Endothelial cell of umbilical vein (primary cell): ENCODE measurements at regions not wholly inside any gene's neighbourhood (a gene's known extent, or its start where the extent isn't known, plus 50 kb on each side); places are given as distances from the start of the nearest gene placed in this dataset.

Experiments
- BruUV-seq: library from RNA; stranded (reverse); fragments of 400-500 nt; replicated peaks from 2 replicates; lab custom pipeline; 2021; lab: Mats Ljungman, UMichigan
- CTCF ChIA-PET: fragments of 300-600, 350-600 bp; sonication (Branson Sonifier 250); formaldehyde crosslinking; loops from one replicate; lab custom pipeline; 2021; ENCODE audit warnings: antibody characterized with exemption, inconsistent platforms; lab: Charles Lee
- POLR2A ChIA-PET: fragments of 300-600, 350-600 bp; sonication (Branson Sonifier 250); formaldehyde crosslinking; loops from one replicate; lab custom pipeline; 2021; ENCODE audit warnings: antibody characterized with exemption, inconsistent platforms; lab: Charles Lee
- DNase-seq: peaks from one replicate; pipeline ENCODE4 v3.0.0-alpha.2; 2011; ENCODE audit warnings: low read depth, low spot score
- FAIRE-seq: peaks from 2 replicates; lab custom pipeline; 2011; peaks lifted over from hg19 to GRCh38; lab: Jason Lieb, UNC
- H2AFZ ChIP-seq: 2 replicates; pipeline ENCODE4 v1.6.0; 2012; ENCODE audit warnings: low read depth, low read length, control low read depth, inconsistent platforms
- H3K27ac ChIP-seq: 2 replicates; pipeline ENCODE4 v1.5.1; 2011; ENCODE audit warnings: low read depth, mild to moderate bottlenecking, control low read depth, low read length, moderate library complexity; ENCODE audit not compliant: insufficient read depth
- H3K27me3 ChIP-seq, 2 experiments: 2 replicates each; pipeline versions ENCODE4 v1.6.0 to v1.6.1; 2011; ENCODE audit warnings: low read length in 2 of 2, mixed read lengths in 1 of 2; ENCODE audit not compliant: control insufficient read depth in 2 of 2, insufficient read depth in 2 of 2
- H3K36me3 ChIP-seq, 2 experiments: 2 replicates in 1 of 2; 3 replicates in 1 of 2; pipeline ENCODE4 v1.5.1; 2011; ENCODE audit warnings: low read length in 2 of 2, mild to moderate bottlenecking in 1 of 2, moderate library complexity in 1 of 2; ENCODE audit not compliant: control insufficient read depth in 2 of 2, insufficient read depth in 2 of 2; ENCODE audit errors: extremely low read depth in 1 of 2
- H3K4me1 ChIP-seq: 3 replicates; pipeline ENCODE4 v1.5.1; 2011; ENCODE audit warnings: mild to moderate bottlenecking, low read length; ENCODE audit not compliant: control insufficient read depth, insufficient read depth; ENCODE audit errors: extremely low read depth
- H3K4me2 ChIP-seq: 2 replicates; pipeline ENCODE4 v1.6.1; 2011; ENCODE audit warnings: low read length, control low read depth, mixed read lengths; ENCODE audit not compliant: insufficient read depth
- H3K4me3 ChIP-seq, 3 experiments: fragments of 200-600 bp in 1 of 3; sonication (generic), shearing (Covaris generic) in 1 of 3; replicated peaks in 1 of 3; 2 replicates each; pipeline ENCODE4 v1.5.1; 2011 to 2016; ENCODE audit warnings: control low read depth in 3 of 3, low read length in 3 of 3, mild to moderate bottlenecking in 2 of 3, inconsistent platforms in 1 of 3, low read depth in 1 of 3, moderate library complexity in 1 of 3; ENCODE audit not compliant: insufficient read depth in 1 of 3
- H3K79me2 ChIP-seq: 2 replicates; pipeline ENCODE4 v1.6.0; 2012; ENCODE audit warnings: low read length, inconsistent platforms; ENCODE audit not compliant: control insufficient read depth, insufficient read depth
- H3K9ac ChIP-seq: replicated peaks from 2 replicates; pipeline ENCODE3; 2011; ENCODE audit warnings: low read length, control low read depth; ENCODE audit not compliant: insufficient read depth; ENCODE audit errors: extremely low read depth
- H3K9me1 ChIP-seq: replicated peaks from 3 replicates; pipeline ENCODE4 v1.6.0; 2011; ENCODE audit warnings: mild to moderate bottlenecking, low read length; ENCODE audit not compliant: control insufficient read depth, insufficient read depth; ENCODE audit errors: extremely low read depth
- H3K9me3 ChIP-seq: replicated peaks from 2 replicates; pipeline ENCODE4 v1.5.1; 2012; ENCODE audit warnings: low read length, inconsistent platforms; ENCODE audit not compliant: control insufficient read depth, insufficient read depth
- H4K20me1 ChIP-seq: replicated peaks from 2 replicates; pipeline ENCODE3; 2011; ENCODE audit warnings: mild to moderate bottlenecking, low read length; ENCODE audit not compliant: control insufficient read depth, insufficient read depth; ENCODE audit errors: extremely low read depth
- CTCF ChIP-seq, 2 donors: IDR thresholded peaks; 1 replicate in 1 of 2; 2 replicates in 1 of 2; pipeline ENCODE4 v1.5.1; 2011; ENCODE audit warnings: low read length in 2 of 2, mild to moderate bottlenecking in 2 of 2, moderate library complexity in 2 of 2, control low read depth in 1 of 2, inconsistent platforms in 1 of 2, low read depth in 1 of 2; ENCODE audit not compliant: insufficient read depth in 1 of 2; ENCODE audit errors: extremely low read depth in 1 of 2
- EZH2 ChIP-seq: IDR thresholded peaks from 2 replicates; pipeline ENCODE4 v1.6.1; 2012; ENCODE audit warnings: borderline replicate concordance, low read depth, mild to moderate bottlenecking, moderate library complexity, low read length, inconsistent platforms; ENCODE audit not compliant: severe bottlenecking
- FOS ChIP-seq: IDR thresholded peaks from 2 replicates; pipeline ENCODE4 v1.6.1; 2011; ENCODE audit warnings: mild to moderate bottlenecking, low read length, moderate library complexity, borderline replicate concordance; ENCODE audit not compliant: insufficient read depth
- GATA2 ChIP-seq: IDR thresholded peaks from 2 replicates; pipeline ENCODE4 v1.7.0; 2011; ENCODE audit warnings: low read depth, mild to moderate bottlenecking, moderate library complexity, mixed read lengths, low read length; ENCODE audit not compliant: insufficient read length, insufficient read depth
- JUN ChIP-seq: IDR thresholded peaks from 2 replicates; pipeline ENCODE4 v1.6.1; 2011; ENCODE audit warnings: borderline replicate concordance, low read depth; ENCODE audit not compliant: insufficient read length, insufficient read depth
- MAX ChIP-seq: IDR thresholded peaks from 2 replicates; pipeline ENCODE4 v1.6.1; 2011; ENCODE audit not compliant: insufficient read depth, insufficient read length
- MYC ChIP-seq: IDR thresholded peaks from one replicate; pipeline ENCODE4 v1.6.1; 2011; ENCODE audit warnings: mild to moderate bottlenecking, low read depth, low read length
- POLR2A ChIP-seq: IDR thresholded peaks from 2 replicates; pipeline ENCODE4 v1.6.1; 2012; ENCODE audit warnings: low read depth, mild to moderate bottlenecking, control low read depth, low read length
- POLR2AphosphoS5 ChIP-seq: IDR thresholded peaks from 2 replicates; pipeline ENCODE4 v1.6.1; 2012; ENCODE audit warnings: low read depth, mild to moderate bottlenecking, control low read depth, low read length, moderate library complexity; ENCODE audit not compliant: insufficient read depth
- dilution Hi-C: fragments of 300-500 bp; cut with MboI; formaldehyde crosslinking; loops from one replicate; pipeline ENCODE4 v1.15.0; 2019; ENCODE audit warnings: low sequenced_read_pairs; ENCODE audit not compliant: extremely low pct_ligation_motif_present
- intact Hi-C: fragments of 100-400 bp; cut with micrococcal nuclease; formaldehyde crosslinking; loops from one replicate; pipeline ENCODE4 v1.10.0; 2022

DNA sequence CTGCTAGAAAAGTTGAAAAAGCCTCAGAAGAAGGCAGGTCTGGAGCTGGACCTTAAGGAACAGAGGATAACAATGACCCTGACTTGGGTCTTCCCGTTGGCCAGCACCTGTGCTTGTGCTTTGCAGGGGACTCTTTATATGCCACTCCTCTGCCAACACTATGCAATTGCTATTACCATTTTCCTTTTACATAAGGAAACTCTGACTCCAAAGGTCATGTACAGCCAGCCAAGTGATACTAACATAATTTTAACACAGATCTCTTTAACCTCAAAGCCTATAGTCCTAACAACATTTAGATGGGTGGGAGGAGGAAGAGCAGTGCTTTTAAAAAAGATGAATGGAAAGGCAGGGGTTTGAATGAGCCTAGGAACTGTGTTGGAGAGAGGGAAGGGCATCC is 106.6 kb upstream of the RAB4A start:
- no peaks in the 10 kb centered on the region for H3K9me1 ChIP-seq
- FAIRE-seq: no peak
- H3K79me2 ChIP-seq: no peaks in the 10 kb centered on the region
- no peaks in the 10 kb centered on the region for H3K36me3 ChIP-seq
- H4K20me1 ChIP-seq: no peaks in the 10 kb centered on the region
- H3K4me1 ChIP-seq: no peaks in the 10 kb centered on the region
- TF ChIP-seq POLR2AphosphoS5 (no peak), CTCF (IDR thresholded peaks at IDR 0.05; ENCODE audit: extremely low read depth in 1 of 2, insufficient read depth in 1 of 2, low read depth in 1 of 2, low read length in 2 of 2) (no peak), MYC (no peak), MAX (no peak), JUN (no peak), POLR2A (no peak), GATA2 (no peak), FOS (no peak), EZH2 (no peak)
- H3K4me3 ChIP-seq: no peak overlapping the region
- CTCF ChIA-PET: no interaction called here
- H3K27me3 ChIP-seq: no peaks in the 10 kb centered on the region
- no peak overlapping the region for H2AFZ ChIP-seq
- intact Hi-C loops: no loop called here
- POLR2A ChIA-PET: no interaction called here
- H3K4me2 ChIP-seq: no peak overlapping the region
- no peak overlapping the region for H3K27ac ChIP-seq
- H3K9me3 ChIP-seq: no peaks in the 10 kb centered on the region
- no peak overlapping the region for H3K9ac ChIP-seq
- no peak for DNase-seq
- BruUV-seq: no TSS peak
- dilution Hi-C loops: no loop called here
